ENCODE measurements at regions not wholly inside any gene's neighbourhood (a gene's known extent, or its start where the extent isn't known, plus 50 kb on each side); places are given as distances from the start of the nearest gene placed in this dataset.

DNA sequence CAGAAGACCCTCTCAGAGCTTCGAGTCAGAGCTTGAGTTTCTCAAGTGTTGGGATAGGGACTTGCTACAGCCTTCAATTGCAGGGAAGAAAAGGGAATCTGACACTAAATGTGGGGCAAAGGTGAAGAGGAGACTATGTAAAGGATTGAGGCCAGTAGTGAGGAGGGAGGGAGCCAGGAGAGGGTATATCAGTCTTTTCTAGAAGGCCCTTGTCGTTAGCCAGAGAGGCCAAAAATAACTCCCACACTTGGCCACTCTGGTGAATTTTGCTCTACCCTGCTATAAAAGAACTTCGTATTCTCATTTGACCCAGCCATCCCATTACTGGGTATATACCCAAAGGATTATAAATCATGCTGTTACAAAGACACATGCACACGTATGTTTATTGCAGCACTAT, 162.0 kb downstream of the MDFIC start:
- no peak overlapping the region for H3K4me2 ChIP-seq (ENCODE audit: low read depth, low read length)
- H2BK20ac ChIP-seq (ENCODE audit: low read depth, low read length) = no peak overlapping the region
- no peak overlapping the region for H3K14ac ChIP-seq (replicated peaks; ENCODE audit: low read depth, low read length)
- H2BK5ac ChIP-seq (ENCODE audit: low read depth, low read length, poor library complexity, severe bottlenecking) = no peak overlapping the region
- no peak overlapping the region for H3K9ac ChIP-seq (ENCODE audit: low read depth, low read length)
- no peak overlapping the region for H2AK9ac ChIP-seq (replicated peaks; ENCODE audit: low read depth, low read length, poor library complexity)
- H3K4me1 ChIP-seq (ENCODE audit: control insufficient read depth, insufficient read depth, low read length) = peaks cover 3% of the 10 kb centered on the region; the same call in 1 of the 2 replicates
- intact Hi-C loops (cut with micrococcal nuclease) (no loop called here), in situ Hi-C loops (cut with MboI; ENCODE audit: low sequenced_read_pairs) (no loop called here), dilution Hi-C loops (cut with HindIII; ENCODE audit: low sequenced_read_pairs, unreplicated experiment) (no loop called here)
- H3K56ac ChIP-seq (ENCODE audit: extremely low read depth, insufficient read depth, low read length) = no peak overlapping the region
- H2AFZ ChIP-seq (replicated peaks; ENCODE audit: low read length, poor library complexity) = no peak overlapping the region
- H3K27ac ChIP-seq (ENCODE audit: insufficient read depth, low read length) = no peak overlapping the region
- no peaks in the 10 kb centered on the region for H3K27me3 ChIP-seq (ENCODE audit: control insufficient read depth, insufficient read depth, low read length)
- H3K9me1 ChIP-seq (ENCODE audit: insufficient read depth, low read length) = no peaks in the 10 kb centered on the region
- H3K4ac ChIP-seq (ENCODE audit: low read depth, low read length) = no peak overlapping the region
- H2BK15ac ChIP-seq (ENCODE audit: low read depth, low read length) = no peak overlapping the region
- TF ChIP-seq RFX5 (IDR thresholded peaks at IDR 0.05; ENCODE audit: low read depth, low read length) = no peak
- no peak for TF ChIP-seq ELK1 (IDR thresholded peaks at IDR 0.05; ENCODE audit: borderline replicate concordance, low read depth, low read length)
- no peak for TF ChIP-seq RAD21 (IDR thresholded peaks at IDR 0.05; ENCODE audit: low read length)
- TF ChIP-seq BHLHE40 (IDR thresholded peaks at IDR 0.05; ENCODE audit: low read depth, low read length) = no peak
- TF ChIP-seq MXI1 (IDR thresholded peaks at IDR 0.05; ENCODE audit: borderline replicate concordance, low read depth, low read length) = no peak
- no peak for TF ChIP-seq CHD1 (IDR thresholded peaks at IDR 0.05; ENCODE audit: low read depth, low read length)
- no peak for TF ChIP-seq MAFK (IDR thresholded peaks at IDR 0.05; ENCODE audit: low read depth, low read length)
- TF ChIP-seq SMC3 (IDR thresholded peaks at IDR 0.05; ENCODE audit: low read depth, low read length) = no peak
- TF ChIP-seq POLR2A (IDR thresholded peaks at IDR 0.05; ENCODE audit: low read depth, low read length) = no peak
- TF ChIP-seq NFE2L2 (IDR thresholded peaks at IDR 0.05; ENCODE audit: low read depth, low read length) = no peak
- TF ChIP-seq MAZ (IDR thresholded peaks at IDR 0.05; ENCODE audit: borderline replicate concordance, low read depth, low read length) = no peak
- TF ChIP-seq CEBPB (IDR thresholded peaks at IDR 0.05; ENCODE audit: low read depth, low read length) = no peak
- TF ChIP-seq, protein P1, sequence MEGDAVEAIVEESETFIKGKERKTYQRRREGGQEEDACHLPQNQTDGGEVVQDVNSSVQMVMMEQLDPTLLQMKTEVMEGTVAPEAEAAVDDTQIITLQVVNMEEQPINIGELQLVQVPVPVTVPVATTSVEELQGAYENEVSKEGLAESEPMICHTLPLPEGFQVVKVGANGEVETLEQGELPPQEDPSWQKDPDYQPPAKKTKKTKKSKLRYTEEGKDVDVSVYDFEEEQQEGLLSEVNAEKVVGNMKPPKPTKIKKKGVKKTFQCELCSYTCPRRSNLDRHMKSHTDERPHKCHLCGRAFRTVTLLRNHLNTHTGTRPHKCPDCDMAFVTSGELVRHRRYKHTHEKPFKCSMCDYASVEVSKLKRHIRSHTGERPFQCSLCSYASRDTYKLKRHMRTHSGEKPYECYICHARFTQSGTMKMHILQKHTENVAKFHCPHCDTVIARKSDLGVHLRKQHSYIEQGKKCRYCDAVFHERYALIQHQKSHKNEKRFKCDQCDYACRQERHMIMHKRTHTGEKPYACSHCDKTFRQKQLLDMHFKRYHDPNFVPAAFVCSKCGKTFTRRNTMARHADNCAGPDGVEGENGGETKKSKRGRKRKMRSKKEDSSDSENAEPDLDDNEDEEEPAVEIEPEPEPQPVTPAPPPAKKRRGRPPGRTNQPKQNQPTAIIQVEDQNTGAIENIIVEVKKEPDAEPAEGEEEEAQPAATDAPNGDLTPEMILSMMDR (conservative IDR thresholded peaks at IDR 0.05; ENCODE audit: low read depth, low read length) = no peak
- TF ChIP-seq FOS (IDR thresholded peaks at IDR 0.05; ENCODE audit: low read depth, low read length) = no peak
- no peak for TF ChIP-seq USF2 (IDR thresholded peaks at IDR 0.05; ENCODE audit: low read depth, low read length)
- no peak for TF ChIP-seq RCOR1 (IDR thresholded peaks at IDR 0.05; ENCODE audit: insufficient replicate concordance, low read length)
- H3K79me1 ChIP-seq (ENCODE audit: low read depth in 1 of 2, low read length in 2 of 2) = no peaks in the 10 kb centered on the region
- no peak overlapping the region for H2BK120ac ChIP-seq (ENCODE audit: low read depth, low read length)
- no peak overlapping the region for H3K18ac ChIP-seq (ENCODE audit: low read depth, low read length)
- no peak overlapping the region for H3K4me3 ChIP-seq (ENCODE audit: insufficient read depth, low read depth, low read length)
- no peaks in the 10 kb centered on the region for H4K20me1 ChIP-seq (ENCODE audit: insufficient read depth, low read length)
- no peak for DNase-seq
- H4K5ac ChIP-seq (ENCODE audit: low read depth, low read length) = no peak overlapping the region
- CTCF ChIA-PET = no interaction called here
- BruUV-seq (replicated peaks) = no TSS peak
- POLR2A ChIA-PET (ENCODE audit: unreplicated experiment) = no interaction called here
- H4K8ac ChIP-seq (ENCODE audit: low read depth in 2 of 2, low read length in 2 of 2) = no peak overlapping the region
- H3K36me3 ChIP-seq (ENCODE audit: control insufficient read depth, insufficient read depth, low read length) = no peaks in the 10 kb centered on the region
- WGBS, 2 experiments (ENCODE audit: extremely low coverage in 2 of 2, insufficient read length in 1 of 2) = no CpG with 5 or more reads among the region's 4 CpGs
- no peak overlapping the region for H4K91ac ChIP-seq (ENCODE audit: insufficient read depth, low read depth, low read length)
- no peaks in the 10 kb centered on the region for H3K9me3 ChIP-seq (ENCODE audit: control insufficient read depth, insufficient read depth, low read length)
- H2AK5ac ChIP-seq (ENCODE audit: low read depth, low read length) = peak overlapping the region; percentile 31; the same call in 1 of the 2 replicates
- ATAC-seq (ENCODE audit: low read depth) = no peak
- H3K23ac ChIP-seq (ENCODE audit: low read depth, low read length) = no peak overlapping the region
